ENCODE measurements at regions not wholly inside any gene's neighbourhood (a gene's known extent, or its start where the extent isn't known, plus 50 kb on each side); places are given as distances from the start of the nearest gene placed in this dataset.

DNA sequence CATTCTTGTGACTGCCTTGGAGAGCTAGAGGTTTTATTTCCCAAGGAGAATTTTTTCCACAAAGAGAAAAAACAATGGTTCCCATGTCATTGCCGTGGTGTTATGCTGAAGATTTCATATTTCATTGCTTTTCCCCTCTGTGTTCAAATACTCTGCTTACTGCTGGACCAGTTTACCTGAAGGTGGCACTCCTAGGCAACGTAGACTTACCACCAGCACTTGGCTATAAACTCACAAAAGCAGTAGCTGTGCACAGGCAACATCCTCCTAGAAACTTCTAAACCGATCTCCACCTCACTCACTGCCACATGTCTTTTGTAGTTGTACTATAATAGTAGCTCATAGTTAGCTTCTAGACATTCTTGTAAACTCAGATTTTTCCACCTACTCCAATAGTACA is 1319.7 kb upstream of the CRIM1 start:
- H3K4me3 Mint-ChIP-seq (ENCODE audit: unreplicated experiment), result no peak overlapping the region
- peaks cover 8% of the 10 kb centered on the region for H3K9me3 Mint-ChIP-seq (ENCODE audit: unreplicated experiment)
- TF ChIP-seq, protein P1, sequence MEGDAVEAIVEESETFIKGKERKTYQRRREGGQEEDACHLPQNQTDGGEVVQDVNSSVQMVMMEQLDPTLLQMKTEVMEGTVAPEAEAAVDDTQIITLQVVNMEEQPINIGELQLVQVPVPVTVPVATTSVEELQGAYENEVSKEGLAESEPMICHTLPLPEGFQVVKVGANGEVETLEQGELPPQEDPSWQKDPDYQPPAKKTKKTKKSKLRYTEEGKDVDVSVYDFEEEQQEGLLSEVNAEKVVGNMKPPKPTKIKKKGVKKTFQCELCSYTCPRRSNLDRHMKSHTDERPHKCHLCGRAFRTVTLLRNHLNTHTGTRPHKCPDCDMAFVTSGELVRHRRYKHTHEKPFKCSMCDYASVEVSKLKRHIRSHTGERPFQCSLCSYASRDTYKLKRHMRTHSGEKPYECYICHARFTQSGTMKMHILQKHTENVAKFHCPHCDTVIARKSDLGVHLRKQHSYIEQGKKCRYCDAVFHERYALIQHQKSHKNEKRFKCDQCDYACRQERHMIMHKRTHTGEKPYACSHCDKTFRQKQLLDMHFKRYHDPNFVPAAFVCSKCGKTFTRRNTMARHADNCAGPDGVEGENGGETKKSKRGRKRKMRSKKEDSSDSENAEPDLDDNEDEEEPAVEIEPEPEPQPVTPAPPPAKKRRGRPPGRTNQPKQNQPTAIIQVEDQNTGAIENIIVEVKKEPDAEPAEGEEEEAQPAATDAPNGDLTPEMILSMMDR (IDR thresholded peaks at IDR 0.05; ENCODE audit: unreplicated experiment), result no peak
- no peaks in the 10 kb centered on the region for H3K27me3 Mint-ChIP-seq (ENCODE audit: unreplicated experiment)
- DNase-seq (ENCODE audit: low spot score), result no peak
- peaks cover 4% of the 10 kb centered on the region for H3K36me3 Mint-ChIP-seq (ENCODE audit: low read depth, unreplicated experiment)
- no peak overlapping the region for H3K27ac Mint-ChIP-seq (ENCODE audit: unreplicated experiment)
- no peaks in the 10 kb centered on the region for H3K4me1 Mint-ChIP-seq (ENCODE audit: unreplicated experiment)

DNA sequence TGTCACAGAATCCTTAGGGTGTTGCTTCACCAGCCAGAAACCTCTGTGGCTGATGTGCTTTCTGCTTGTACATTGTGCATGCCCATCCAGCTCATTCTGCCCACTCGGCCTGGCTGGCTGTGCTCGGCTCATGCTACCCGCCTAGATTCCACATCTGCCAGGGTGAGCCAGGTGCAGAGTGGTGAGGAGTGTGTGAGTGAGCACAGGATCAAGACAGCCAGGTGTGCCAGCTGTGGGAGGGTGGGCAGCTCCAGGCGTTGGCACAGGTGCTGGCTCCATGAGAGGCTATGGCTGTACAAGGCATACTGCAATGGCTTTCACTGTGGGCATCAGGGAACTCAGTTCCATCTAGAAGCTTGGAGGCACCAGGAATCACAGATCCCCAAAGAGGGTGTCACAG is 1321.8 kb upstream of the CRIM1 start:
- Mint-ChIP-seq H3K9me3 (ENCODE audit: unreplicated experiment) (peaks cover 8% of the 10 kb centered on the region), H3K27me3 (ENCODE audit: unreplicated experiment) (no peaks in the 10 kb centered on the region), H3K27ac (ENCODE audit: unreplicated experiment) (no peak overlapping the region), H3K4me3 (ENCODE audit: unreplicated experiment) (no peak overlapping the region), H3K36me3 (ENCODE audit: low read depth, unreplicated experiment) (no peaks in the 10 kb centered on the region), H3K4me1 (ENCODE audit: unreplicated experiment) (no peaks in the 10 kb centered on the region)
- TF ChIP-seq, protein P1 (IDR thresholded peaks at IDR 0.05; ENCODE audit: unreplicated experiment), result no peak
- no peak for DNase-seq (ENCODE audit: low spot score)

DNA sequence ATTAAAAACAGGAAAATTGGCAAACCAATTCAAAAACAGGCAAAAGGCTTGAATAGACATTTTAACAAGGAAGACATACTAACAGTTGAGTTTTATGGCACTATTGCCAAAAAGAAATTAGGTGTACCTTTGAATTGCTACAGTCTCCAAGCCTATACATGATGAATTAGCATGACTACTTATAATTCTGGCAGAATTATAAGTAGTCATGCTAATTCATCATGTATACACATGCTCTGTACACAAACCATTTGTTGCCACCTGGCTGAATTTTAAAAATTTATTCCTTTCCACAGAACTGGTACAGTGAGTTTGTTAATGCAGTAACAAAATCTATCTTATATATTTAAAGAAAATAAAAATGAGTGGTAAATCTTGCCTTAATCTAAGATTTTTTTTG is 1332.0 kb upstream of the CRIM1 start:
- DNase-seq (ENCODE audit: low spot score), result no peak
- Mint-ChIP-seq H3K9me3 (ENCODE audit: unreplicated experiment) (no peaks in the 10 kb centered on the region), H3K27ac (ENCODE audit: unreplicated experiment) (no peak overlapping the region), H3K4me3 (ENCODE audit: unreplicated experiment) (no peak overlapping the region), H3K27me3 (ENCODE audit: unreplicated experiment) (no peaks in the 10 kb centered on the region), H3K4me1 (ENCODE audit: unreplicated experiment) (no peaks in the 10 kb centered on the region), H3K36me3 (ENCODE audit: low read depth, unreplicated experiment) (no peaks in the 10 kb centered on the region)
- TF ChIP-seq, protein P1 (IDR thresholded peaks at IDR 0.05; ENCODE audit: unreplicated experiment), result no peak

DNA sequence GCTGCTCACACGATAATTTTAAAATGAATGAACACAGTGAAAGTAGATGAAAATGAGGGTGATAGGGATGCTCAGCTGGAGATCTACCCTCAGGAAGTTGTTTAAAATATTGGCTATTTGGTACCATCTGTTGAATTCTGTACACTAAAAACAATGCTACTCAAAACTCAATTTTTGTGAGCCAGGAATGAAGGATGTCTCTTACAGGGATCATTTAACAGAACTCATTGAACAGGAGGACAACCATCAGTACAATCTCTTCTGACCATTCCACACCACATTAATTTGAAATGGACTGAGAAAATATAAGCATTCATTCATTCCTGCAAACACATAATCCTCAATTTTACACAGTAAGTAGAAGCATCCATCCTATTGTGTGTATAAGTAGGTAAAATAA is 1355.1 kb upstream of the CRIM1 start:
- Mint-ChIP-seq H3K27me3 (ENCODE audit: unreplicated experiment) (no peaks in the 10 kb centered on the region), H3K4me1 (ENCODE audit: unreplicated experiment) (no peaks in the 10 kb centered on the region), H3K36me3 (ENCODE audit: low read depth, unreplicated experiment) (no peaks in the 10 kb centered on the region), H3K4me3 (ENCODE audit: unreplicated experiment) (no peak overlapping the region), H3K9me3 (ENCODE audit: unreplicated experiment) (no peaks in the 10 kb centered on the region), H3K27ac (ENCODE audit: unreplicated experiment) (no peak overlapping the region)
- TF ChIP-seq, protein P1 (IDR thresholded peaks at IDR 0.05; ENCODE audit: unreplicated experiment), result no peak
- DNase-seq (ENCODE audit: low spot score), result no peak

DNA sequence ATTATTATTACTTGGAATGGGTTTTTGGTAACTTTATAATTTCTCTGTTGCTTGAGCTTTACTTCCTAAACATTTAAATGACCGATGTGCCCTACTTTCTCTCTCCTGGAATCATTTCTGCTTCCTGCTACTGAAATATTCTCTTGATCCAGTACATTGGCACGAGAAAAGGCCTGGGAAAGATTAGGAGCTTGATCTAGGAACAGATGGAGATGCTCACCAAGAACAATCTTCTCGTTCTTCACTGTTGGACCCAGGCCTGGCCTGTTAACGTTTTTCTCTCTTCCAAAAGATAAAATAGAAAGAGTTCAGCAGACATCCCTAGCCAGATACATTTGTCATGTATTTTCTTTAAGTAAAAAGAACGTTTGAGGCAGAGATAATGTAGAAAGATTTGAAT is 1356.8 kb upstream of the CRIM1 start:
- H3K4me1 Mint-ChIP-seq (ENCODE audit: unreplicated experiment), result no peaks in the 10 kb centered on the region
- H3K9me3 Mint-ChIP-seq (ENCODE audit: unreplicated experiment), result no peaks in the 10 kb centered on the region
- H3K36me3 Mint-ChIP-seq (ENCODE audit: low read depth, unreplicated experiment), result no peaks in the 10 kb centered on the region
- no peaks in the 10 kb centered on the region for H3K27me3 Mint-ChIP-seq (ENCODE audit: unreplicated experiment)
- DNase-seq (ENCODE audit: low spot score), result no peak
- H3K27ac Mint-ChIP-seq (ENCODE audit: unreplicated experiment), result no peak overlapping the region
- TF ChIP-seq, protein P1 (IDR thresholded peaks at IDR 0.05; ENCODE audit: unreplicated experiment), result no peak
- H3K4me3 Mint-ChIP-seq (ENCODE audit: unreplicated experiment), result no peak overlapping the region
